CD14-positive monocyte (primary cell): ENCODE measurements at regions not wholly inside any gene's neighbourhood (a gene's known extent, or its start where the extent isn't known, plus 50 kb on each side); places are given as distances from the start of the nearest gene placed in this dataset.

Source experiments
- DNase-seq, 3 donors: peaks; one replicate each; pipeline ENCODE4 v3.0.0-alpha.2; 2011 to 2022
- H2AFZ ChIP-seq: 2 replicates; pipeline ENCODE4 v1.6.0; 2012; ENCODE audit warnings: mild to moderate bottlenecking, low read depth, low read length, inconsistent platforms; ENCODE audit not compliant: insufficient read depth, poor library complexity, severe bottlenecking
- H3K27ac ChIP-seq, 2 donors: 1 replicate in 1 of 2; 2 replicates in 1 of 2; pipeline ENCODE4 v1.5.1; 2012 to 2013; ENCODE audit warnings: low read length in 2 of 2, control low read depth in 1 of 2, inconsistent platforms in 1 of 2, low read depth in 1 of 2, mild to moderate bottlenecking in 1 of 2
- H3K27me3 ChIP-seq, 2 donors: one replicate each; pipeline versions ENCODE4 v1.6.0 to v1.6.1; 2011 to 2013; ENCODE audit warnings: low read length in 2 of 2; ENCODE audit not compliant: control insufficient read depth in 2 of 2, insufficient read depth in 2 of 2
- H3K36me3 ChIP-seq, 2 donors: replicated peaks in 1 of 2; 1 replicate in 1 of 2; 2 replicates in 1 of 2; pipeline versions ENCODE4 v1.5.1 to v1.6.1; 2012 to 2013; ENCODE audit warnings: low read length in 2 of 2, control low read depth in 1 of 2, inconsistent platforms in 1 of 2, mild to moderate bottlenecking in 1 of 2; ENCODE audit not compliant: insufficient read depth in 2 of 2, control insufficient read depth in 1 of 2
- H3K4me1 ChIP-seq, 2 donors: 1 replicate in 1 of 2; 2 replicates in 1 of 2; pipeline versions ENCODE4 v1.5.1 to v1.6.1; 2012 to 2013; ENCODE audit warnings: low read length in 2 of 2, control low read depth in 1 of 2, inconsistent platforms in 1 of 2, mild to moderate bottlenecking in 1 of 2, moderate library complexity in 1 of 2; ENCODE audit not compliant: insufficient read depth in 2 of 2, control insufficient read depth in 1 of 2
- H3K4me2 ChIP-seq: replicated peaks from 2 replicates; pipeline ENCODE3; 2012; ENCODE audit warnings: low read length, moderate library complexity, mild to moderate bottlenecking; ENCODE audit not compliant: poor library complexity, severe bottlenecking; ENCODE audit errors: extremely low read depth
- H3K4me3 ChIP-seq, 3 experiments: fragments of 200-600 bp in 1 of 3; sonication (generic) in 1 of 3; replicated peaks in 1 of 3; 1 replicate in 2 of 3; 2 replicates in 1 of 3; pipeline ENCODE4 v1.5.1; 2011 to 2013; ENCODE audit warnings: low read length in 3 of 3, mild to moderate bottlenecking in 3 of 3, control low read depth in 2 of 3, low read depth in 2 of 3, inconsistent platforms in 1 of 3, moderate library complexity in 1 of 3
- H3K79me2 ChIP-seq: 2 replicates; pipeline ENCODE4 v1.6.0; 2012; ENCODE audit warnings: mild to moderate bottlenecking, control low read depth, inconsistent platforms, low read length, moderate library complexity; ENCODE audit not compliant: insufficient read depth
- H3K9ac ChIP-seq: 2 replicates; pipeline ENCODE4 v1.6.0; 2017; ENCODE audit warnings: low read length, mild to moderate bottlenecking; ENCODE audit not compliant: insufficient read depth, poor library complexity, severe bottlenecking
- H3K9me3 ChIP-seq, 2 donors: replicated peaks in 1 of 2; 1 replicate in 1 of 2; 2 replicates in 1 of 2; pipeline versions ENCODE4 v1.5.1 to v1.6.1; 2012 to 2013; ENCODE audit warnings: low read length in 2 of 2, control low read depth in 1 of 2; ENCODE audit not compliant: control insufficient read depth in 1 of 2, insufficient read depth in 1 of 2
- H4K20me1 ChIP-seq: 2 replicates; pipeline ENCODE4 v1.6.0; 2012; ENCODE audit warnings: mild to moderate bottlenecking, low read length, control low read depth, moderate library complexity; ENCODE audit not compliant: insufficient read depth
- H3K27ac Mint-ChIP-seq, 7 donors: one replicate each; pipeline ENCODE4 v1.8.0; 2020; ENCODE audit warnings: mild to moderate bottlenecking in 7 of 7, mixed read lengths in 7 of 7, moderate library complexity in 6 of 7, inconsistent platforms in 2 of 7
- H3K27me3 Mint-ChIP-seq, 3 donors: one replicate each; pipeline ENCODE4 v1.8.0; 2021 to 2022; ENCODE audit warnings: low read depth in 3 of 3, mild to moderate bottlenecking in 3 of 3, mixed read lengths in 3 of 3, moderate library complexity in 3 of 3, inconsistent platforms in 1 of 3
- H3K36me3 Mint-ChIP-seq, 2 donors: one replicate each; pipeline ENCODE4 v1.8.0; 2020; ENCODE audit warnings: mixed read lengths in 2 of 2, inconsistent platforms in 1 of 2, mild to moderate bottlenecking in 1 of 2
- H3K4me1 Mint-ChIP-seq: one replicate; pipeline ENCODE4 v1.8.0; 2020; ENCODE audit warnings: mild to moderate bottlenecking, mixed read lengths
- H3K4me3 Mint-ChIP-seq, 2 donors: one replicate each; pipeline ENCODE4 v1.8.0; 2020; ENCODE audit warnings: mild to moderate bottlenecking in 2 of 2, mixed read lengths in 2 of 2, moderate library complexity in 1 of 2
- H3K9me3 Mint-ChIP-seq, 7 donors: one replicate each; pipeline ENCODE4 v1.8.0; 2020 to 2022; ENCODE audit warnings: mixed read lengths in 7 of 7, mild to moderate bottlenecking in 6 of 7, moderate library complexity in 6 of 7, inconsistent platforms in 2 of 7
- CTCF ChIP-seq: fragments of 200-600 bp; IDR thresholded peaks from one replicate; pipeline ENCODE4 v1.8.0; 2022; ENCODE audit warnings: antibody characterized with exemption, mild to moderate bottlenecking
- WGBS: methylation state at CpG from one replicate; pipeline ENCODE4 v1.1.5; 2013; ENCODE audit warnings: missing lambda C conversion rate; ENCODE audit not compliant: insufficient coverage; 5-methylcytosine and 5-hydroxymethylcytosine counted together
- intact Hi-C, 2 donors: fragments of 100-400 bp; cut with micrococcal nuclease; formaldehyde crosslinking; loops; one replicate each; pipeline versions ENCODE4 v1.15.0 to v1.15.1; 2023

- Mint-ChIP-seq H3K4me3 (no peak overlapping the region), H3K27ac (no peak overlapping the region)
Observed at GRCh38 chr5:21070858-21071257, 1082.9 kb upstream of the CDH18 start.

GRCh38 chr5:21067724-21068123, 1079.7 kb upstream of the CDH18 start:
- no peak overlapping the region for H3K4me3 Mint-ChIP-seq

More at GRCh38 chr5:21070858-21071257, 1082.9 kb upstream of the CDH18 start:
- Histone ChIP-seq H3K27ac (no peak overlapping the region), H2AFZ (no peak overlapping the region), H3K4me3 (no peak overlapping the region), H3K27me3 (no peaks in the 10 kb centered on the region), H3K9ac (no peak overlapping the region), H3K36me3 (no peaks in the 10 kb centered on the region), H3K4me1 (no peaks in the 10 kb centered on the region), H3K79me2 (no peaks in the 10 kb centered on the region), H3K4me2 (no peak overlapping the region), H3K9me3 (peaks cover 0 to 17% of the 10 kb centered on the region in 2 donors), H4K20me1 (no peaks in the 10 kb centered on the region)
- H3K4me1 Mint-ChIP-seq = no peaks in the 10 kb centered on the region
- TF ChIP-seq CTCF = no peak
- no peaks in the 10 kb centered on the region for H3K36me3 Mint-ChIP-seq
- peaks cover 0 to 14% (median 4%) of the 10 kb centered on the region in 7 donors for H3K9me3 Mint-ChIP-seq
- no peaks in the 10 kb centered on the region for H3K27me3 Mint-ChIP-seq
- intact Hi-C loops = no loop called here
- DNase-seq = no peak

More at GRCh38 chr5:21067724-21068123, 1079.7 kb upstream of the CDH18 start:
- Histone ChIP-seq H3K36me3 (no peaks in the 10 kb centered on the region), H2AFZ (no peak overlapping the region), H3K27me3 (no peaks in the 10 kb centered on the region), H3K79me2 (no peaks in the 10 kb centered on the region), H3K4me3 (no peak overlapping the region), H3K9me3 (peaks cover 15 to 23% of the 10 kb centered on the region in 2 donors), H3K9ac (no peak overlapping the region), H3K4me1 (no peaks in the 10 kb centered on the region), H3K27ac (no peak overlapping the region), H3K4me2 (no peak overlapping the region), H4K20me1 (no peaks in the 10 kb centered on the region)
- DNase-seq = no peak
- no peaks in the 10 kb centered on the region for H3K4me1 Mint-ChIP-seq
- TF ChIP-seq CTCF = no peak
- H3K9me3 Mint-ChIP-seq = peaks cover 2 to 24% (median 3%) of the 10 kb centered on the region in 7 donors
- no CpG with 5 or more reads among the region's 1 CpG for WGBS
- H3K36me3 Mint-ChIP-seq = no peaks in the 10 kb centered on the region
- H3K27ac Mint-ChIP-seq = no peak overlapping the region
- intact Hi-C loops = no loop called here
- peaks cover 0 to 2% (median 0%) of the 10 kb centered on the region in 3 donors for H3K27me3 Mint-ChIP-seq
